ENCODE measurements at regions not wholly inside any gene's neighbourhood (a gene's known extent, or its start where the extent isn't known, plus 50 kb on each side); places are given as distances from the start of the nearest gene placed in this dataset.

GRCh38 chr2:196481324-196481697 lies 158.2 kb upstream of the CCDC150 start:
- Histone ChIP-seq H3K36me3 (ENCODE audit: control insufficient read depth in 1 of 2, insufficient read depth in 2 of 2, low read length in 2 of 2) (no peaks in the 10 kb centered on the region), H3K4me3 (ENCODE audit: low read depth in 1 of 2, low read length in 2 of 2) (no peak overlapping the region), H3K4me1 (ENCODE audit: control insufficient read depth in 1 of 2, insufficient read depth in 2 of 2, low read length in 2 of 2) (no peaks in the 10 kb centered on the region), H3K27ac (ENCODE audit: low read length) (no peak overlapping the region), H3K9me3 (ENCODE audit: control insufficient read depth in 1 of 2, low read length in 2 of 2) (no peaks in the 10 kb centered on the region), H3K27me3 (ENCODE audit: low read depth, low read length) (no peaks in the 10 kb centered on the region)

DNA sequence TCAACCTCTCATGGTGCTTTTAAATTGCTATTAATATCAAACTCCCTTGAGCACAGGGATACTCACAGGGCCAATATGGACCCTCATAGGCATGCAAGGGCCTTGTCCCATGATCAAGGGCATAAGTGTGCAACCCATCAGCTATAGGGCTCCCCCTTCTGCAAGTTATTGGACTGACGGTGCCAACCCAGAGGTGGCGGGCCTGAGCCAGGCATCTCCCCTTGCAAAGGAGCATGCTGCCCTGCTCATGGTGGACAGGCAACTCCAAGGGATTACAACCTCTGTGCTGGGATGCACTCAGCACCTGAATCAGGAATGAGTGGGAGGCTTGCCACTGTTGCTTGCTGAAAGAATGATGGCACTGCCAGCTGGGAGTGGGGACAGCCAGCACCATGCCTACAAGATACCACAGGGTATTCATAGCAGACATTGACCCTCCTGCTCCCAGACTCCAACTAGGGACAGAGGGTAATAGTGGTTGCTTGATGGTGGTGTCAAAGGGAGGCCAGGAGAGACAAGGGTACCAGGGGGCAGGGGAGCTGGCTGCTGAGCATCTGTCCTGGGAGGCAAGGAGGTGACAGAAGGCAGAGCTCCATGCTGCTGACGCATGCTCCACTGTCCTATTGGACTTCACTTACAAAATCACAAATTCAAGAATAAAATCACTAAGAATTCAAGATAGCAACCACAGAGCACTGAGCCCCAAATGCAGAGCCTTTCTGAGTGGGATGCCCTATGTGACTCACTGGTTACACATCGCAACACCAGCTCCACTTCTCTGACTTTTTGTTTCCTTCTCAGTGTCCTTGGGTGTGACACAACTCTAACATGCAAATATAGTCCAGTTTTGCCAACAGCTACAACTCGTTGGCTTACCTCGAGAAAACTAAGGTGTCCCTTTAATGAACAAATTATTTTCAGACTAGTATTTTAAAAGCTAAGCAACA lies 157.1 kb upstream of the CCDC150 start:
- Histone ChIP-seq H3K27ac (ENCODE audit: low read length) (no peak overlapping the region), H3K4me1 (ENCODE audit: control insufficient read depth in 1 of 2, insufficient read depth in 2 of 2, low read length in 2 of 2) (no peaks in the 10 kb centered on the region), H3K4me3 (ENCODE audit: low read depth in 1 of 2, low read length in 2 of 2) (no peak overlapping the region), H3K36me3 (ENCODE audit: control insufficient read depth in 1 of 2, insufficient read depth in 2 of 2, low read length in 2 of 2) (no peaks in the 10 kb centered on the region), H3K27me3 (ENCODE audit: low read depth, low read length) (no peaks in the 10 kb centered on the region), H3K9me3 (ENCODE audit: control insufficient read depth in 1 of 2, low read length in 2 of 2) (no peaks in the 10 kb centered on the region)

DNA sequence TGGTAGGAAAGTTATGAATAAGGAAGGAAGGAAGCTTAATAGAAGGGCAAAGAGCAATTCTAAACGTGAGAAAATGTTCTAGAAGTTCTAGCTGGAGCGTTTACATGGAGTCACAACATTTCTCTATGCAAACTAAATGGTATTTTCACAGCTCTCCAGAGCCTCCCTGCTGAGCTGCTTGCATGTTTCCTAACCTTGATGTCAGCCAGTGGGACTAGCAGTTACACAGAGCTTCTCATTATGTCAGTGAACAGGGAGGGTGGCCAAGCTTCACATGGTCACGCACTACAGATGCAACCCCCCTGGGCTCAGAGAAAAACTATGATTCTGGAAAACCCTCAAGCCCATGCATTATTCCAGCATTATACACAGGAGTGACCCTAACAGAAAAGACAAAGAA lies 153.4 kb upstream of the CCDC150 start:
- Histone ChIP-seq H3K27ac (ENCODE audit: low read length) (no peak overlapping the region), H3K36me3 (ENCODE audit: control insufficient read depth in 1 of 2, insufficient read depth in 2 of 2, low read length in 2 of 2) (no peaks in the 10 kb centered on the region), H3K27me3 (ENCODE audit: low read depth, low read length) (no peaks in the 10 kb centered on the region)

DNA sequence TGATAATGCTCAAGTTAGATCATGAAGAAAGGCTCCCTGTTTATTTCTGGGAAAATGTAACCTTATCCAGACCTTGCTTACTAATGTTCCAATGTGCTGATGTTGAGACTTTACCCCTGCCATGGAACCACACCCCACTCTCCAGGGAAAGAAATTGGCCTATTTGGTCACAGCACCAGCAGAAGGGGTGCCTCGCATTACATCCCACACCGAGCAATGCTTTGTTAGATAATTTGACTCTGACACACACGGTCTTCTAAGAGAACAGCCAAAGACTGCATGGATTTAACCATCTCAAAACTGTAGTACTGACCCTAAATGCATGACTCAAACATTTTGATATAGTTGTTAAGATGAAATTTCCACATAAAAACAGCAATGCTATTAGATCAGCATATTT lies 152.1 kb upstream of the CCDC150 start:
- no peaks in the 10 kb centered on the region for H3K27me3 ChIP-seq (ENCODE audit: low read depth, low read length)
- H3K4me1 ChIP-seq (ENCODE audit: control insufficient read depth in 1 of 2, insufficient read depth in 2 of 2, low read length in 2 of 2), result no peaks in the 10 kb centered on the region
- no peak overlapping the region for H3K4me3 ChIP-seq (ENCODE audit: low read depth in 1 of 2, low read length in 2 of 2)
- H3K27ac ChIP-seq (ENCODE audit: low read length), result no peak overlapping the region
- no peaks in the 10 kb centered on the region for H3K36me3 ChIP-seq (ENCODE audit: control insufficient read depth in 1 of 2, insufficient read depth in 2 of 2, low read length in 2 of 2)
- no peaks in the 10 kb centered on the region for H3K9me3 ChIP-seq (ENCODE audit: control insufficient read depth in 1 of 2, low read length in 2 of 2)

More for the DNA sequence above, 153.4 kb upstream of the CCDC150 start:
- H3K9me3 ChIP-seq (ENCODE audit: control insufficient read depth in 1 of 2, low read length in 2 of 2), result no peaks in the 10 kb centered on the region
- H3K4me1 ChIP-seq (ENCODE audit: control insufficient read depth in 1 of 2, insufficient read depth in 2 of 2, low read length in 2 of 2), result no peaks in the 10 kb centered on the region
- no peak overlapping the region for H3K4me3 ChIP-seq (ENCODE audit: low read depth in 1 of 2, low read length in 2 of 2)

DNA sequence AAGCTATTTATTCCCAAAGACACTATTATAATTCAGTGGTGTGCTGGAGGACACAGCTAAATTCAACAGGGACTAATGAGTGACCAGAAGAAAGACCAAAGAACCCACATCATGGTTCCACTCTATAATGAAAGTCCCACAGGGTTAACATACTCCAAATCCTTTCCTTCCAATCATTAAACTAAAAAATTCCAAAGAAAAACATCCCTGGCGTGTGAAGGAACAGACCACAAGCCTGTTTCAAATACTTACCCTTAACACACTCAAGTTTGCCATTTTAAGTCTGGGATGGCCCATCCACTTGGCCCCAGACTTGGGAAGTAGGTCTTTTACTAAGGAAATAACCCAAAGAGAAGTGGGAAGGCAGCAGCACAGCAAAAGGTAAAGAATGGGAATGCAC lies 150.1 kb upstream of the CCDC150 start:
- Histone ChIP-seq H3K36me3 (ENCODE audit: control insufficient read depth in 1 of 2, insufficient read depth in 2 of 2, low read length in 2 of 2) (no peaks in the 10 kb centered on the region), H3K9me3 (ENCODE audit: control insufficient read depth in 1 of 2, low read length in 2 of 2) (no peaks in the 10 kb centered on the region), H3K4me3 (ENCODE audit: low read depth in 1 of 2, low read length in 2 of 2) (no peak overlapping the region), H3K27ac (ENCODE audit: low read length) (no peak overlapping the region), H3K4me1 (ENCODE audit: control insufficient read depth in 1 of 2, insufficient read depth in 2 of 2, low read length in 2 of 2) (no peaks in the 10 kb centered on the region), H3K27me3 (ENCODE audit: low read depth, low read length) (no peaks in the 10 kb centered on the region)

DNA sequence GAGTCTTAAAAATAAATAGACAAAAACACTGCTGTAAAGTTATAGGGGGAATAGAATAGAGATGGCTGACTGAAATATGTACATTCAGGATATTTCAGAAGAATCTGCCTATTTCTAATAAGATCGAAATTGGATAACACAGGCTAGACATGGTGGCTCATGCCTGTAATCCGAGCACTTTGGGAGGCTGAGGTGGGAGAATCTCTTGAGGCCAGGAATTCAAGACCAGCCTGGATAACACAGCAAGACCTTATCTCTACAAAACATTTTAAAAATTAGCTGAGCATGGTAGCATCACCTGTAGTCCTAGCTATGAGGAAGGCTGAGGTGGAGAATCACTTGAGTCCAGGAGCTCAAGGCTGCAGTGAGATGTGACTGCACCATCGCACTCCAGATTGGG lies 146.6 kb upstream of the CCDC150 start:
- Histone ChIP-seq H3K36me3 (ENCODE audit: control insufficient read depth in 1 of 2, insufficient read depth in 2 of 2, low read length in 2 of 2) (no peaks in the 10 kb centered on the region), H3K27me3 (ENCODE audit: low read depth, low read length) (no peaks in the 10 kb centered on the region), H3K4me3 (ENCODE audit: low read depth in 1 of 2, low read length in 2 of 2) (no peak overlapping the region), H3K27ac (ENCODE audit: low read length) (no peak overlapping the region), H3K4me1 (ENCODE audit: control insufficient read depth in 1 of 2, insufficient read depth in 2 of 2, low read length in 2 of 2) (no peaks in the 10 kb centered on the region), H3K9me3 (ENCODE audit: control insufficient read depth in 1 of 2, low read length in 2 of 2) (no peaks in the 10 kb centered on the region)

GRCh38 chr2:196498962-196499361 lies 140.6 kb upstream of the CCDC150 start:
- H3K27me3 ChIP-seq (ENCODE audit: low read depth, low read length), result no peaks in the 10 kb centered on the region
- peaks cover 0 to 3% of the 10 kb centered on the region in 2 donors for H3K9me3 ChIP-seq (ENCODE audit: control insufficient read depth in 1 of 2, low read length in 2 of 2)
- no peak overlapping the region for H3K27ac ChIP-seq (ENCODE audit: low read length)
- H3K36me3 ChIP-seq (ENCODE audit: control insufficient read depth in 1 of 2, insufficient read depth in 2 of 2, low read length in 2 of 2), result no peaks in the 10 kb centered on the region
- H3K4me1 ChIP-seq (ENCODE audit: control insufficient read depth in 1 of 2, insufficient read depth in 2 of 2, low read length in 2 of 2), result no peaks in the 10 kb centered on the region
- no peak overlapping the region for H3K4me3 ChIP-seq (ENCODE audit: low read depth in 1 of 2, low read length in 2 of 2)

GRCh38 chr2:196499686-196500085 lies 139.8 kb upstream of the CCDC150 start:
- Histone ChIP-seq H3K27me3 (ENCODE audit: low read depth, low read length) (no peaks in the 10 kb centered on the region), H3K4me1 (ENCODE audit: control insufficient read depth in 1 of 2, insufficient read depth in 2 of 2, low read length in 2 of 2) (no peaks in the 10 kb centered on the region), H3K9me3 (ENCODE audit: control insufficient read depth in 1 of 2, low read length in 2 of 2) (peaks cover 0 to 3% of the 10 kb centered on the region in 2 donors), H3K36me3 (ENCODE audit: control insufficient read depth in 1 of 2, insufficient read depth in 2 of 2, low read length in 2 of 2) (no peaks in the 10 kb centered on the region), H3K4me3 (ENCODE audit: low read depth in 1 of 2, low read length in 2 of 2) (no peak overlapping the region), H3K27ac (ENCODE audit: low read length) (no peak overlapping the region)

GRCh38 chr2:196500686-196501431 lies 138.7 kb upstream of the CCDC150 start:
- Histone ChIP-seq H3K27me3 (ENCODE audit: low read depth, low read length) (no peaks in the 10 kb centered on the region), H3K4me1 (ENCODE audit: control insufficient read depth in 1 of 2, insufficient read depth in 2 of 2, low read length in 2 of 2) (no peaks in the 10 kb centered on the region), H3K4me3 (ENCODE audit: low read depth in 1 of 2, low read length in 2 of 2) (no peak overlapping the region), H3K9me3 (ENCODE audit: control insufficient read depth in 1 of 2, low read length in 2 of 2) (peaks cover 0 to 3% of the 10 kb centered on the region in 2 donors), H3K36me3 (ENCODE audit: control insufficient read depth in 1 of 2, insufficient read depth in 2 of 2, low read length in 2 of 2) (no peaks in the 10 kb centered on the region), H3K27ac (ENCODE audit: low read length) (no peak overlapping the region)

GRCh38 chr2:196501836-196502235 lies 137.7 kb upstream of the CCDC150 start:
- H3K4me3 ChIP-seq (ENCODE audit: low read depth in 1 of 2, low read length in 2 of 2), result no peak overlapping the region
- H3K27me3 ChIP-seq (ENCODE audit: low read depth, low read length), result no peaks in the 10 kb centered on the region
- H3K4me1 ChIP-seq (ENCODE audit: control insufficient read depth in 1 of 2, insufficient read depth in 2 of 2, low read length in 2 of 2), result no peaks in the 10 kb centered on the region
- H3K36me3 ChIP-seq (ENCODE audit: control insufficient read depth in 1 of 2, insufficient read depth in 2 of 2, low read length in 2 of 2), result no peaks in the 10 kb centered on the region
- H3K27ac ChIP-seq (ENCODE audit: low read length), result no peak overlapping the region
- peaks cover 0 to 3% of the 10 kb centered on the region in 2 donors for H3K9me3 ChIP-seq (ENCODE audit: control insufficient read depth in 1 of 2, low read length in 2 of 2)

DNA sequence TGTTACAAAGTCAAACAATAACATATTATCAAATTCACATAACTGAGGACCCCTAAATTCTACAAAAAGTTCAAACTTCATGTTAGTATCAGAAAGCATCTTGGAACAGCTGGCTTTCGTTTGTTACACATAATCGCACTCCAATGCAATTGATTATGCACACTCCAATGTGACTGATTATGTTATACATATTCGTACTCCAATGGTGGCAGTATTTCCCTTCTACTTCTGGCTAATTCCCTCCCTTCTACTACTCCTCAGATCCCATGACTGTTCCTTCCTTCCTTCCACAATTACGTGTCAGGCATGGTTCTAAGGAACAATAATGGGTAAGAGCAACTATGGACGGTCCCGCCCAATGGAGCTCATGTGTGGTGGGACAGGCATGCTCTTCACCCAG lies 137.1 kb upstream of the CCDC150 start:
- Histone ChIP-seq H3K4me1 (ENCODE audit: control insufficient read depth in 1 of 2, insufficient read depth in 2 of 2, low read length in 2 of 2) (no peaks in the 10 kb centered on the region), H3K27me3 (ENCODE audit: low read depth, low read length) (no peaks in the 10 kb centered on the region), H3K9me3 (ENCODE audit: control insufficient read depth in 1 of 2, low read length in 2 of 2) (peaks cover 0 to 3% of the 10 kb centered on the region in 2 donors), H3K4me3 (ENCODE audit: low read depth in 1 of 2, low read length in 2 of 2) (no peak overlapping the region), H3K36me3 (ENCODE audit: control insufficient read depth in 1 of 2, insufficient read depth in 2 of 2, low read length in 2 of 2) (no peaks in the 10 kb centered on the region), H3K27ac (ENCODE audit: low read length) (no peak overlapping the region)
